ENCODE measurements at regions not wholly inside any gene's neighbourhood (a gene's known extent, or its start where the extent isn't known, plus 50 kb on each side); places are given as distances from the start of the nearest gene placed in this dataset.
"Not testable (repeated sequence)": the region's sequence is repeated elsewhere in the genome, so short reads cannot be mapped to it uniquely, and the experiment has no call there.

GRCh38 chr15:31606931-31607497 is 280.4 kb downstream of the KLF13 start:
- DNase-seq: peak in 1 of 2 experiments; percentile 26

GRCh38 chr15:31607656-31608055 is 281.0 kb downstream of the KLF13 start:
- DNase-seq: no peak

GRCh38 chr15:31609258-31609681 is 282.6 kb downstream of the KLF13 start:
- DNase-seq: no peak

DNA sequence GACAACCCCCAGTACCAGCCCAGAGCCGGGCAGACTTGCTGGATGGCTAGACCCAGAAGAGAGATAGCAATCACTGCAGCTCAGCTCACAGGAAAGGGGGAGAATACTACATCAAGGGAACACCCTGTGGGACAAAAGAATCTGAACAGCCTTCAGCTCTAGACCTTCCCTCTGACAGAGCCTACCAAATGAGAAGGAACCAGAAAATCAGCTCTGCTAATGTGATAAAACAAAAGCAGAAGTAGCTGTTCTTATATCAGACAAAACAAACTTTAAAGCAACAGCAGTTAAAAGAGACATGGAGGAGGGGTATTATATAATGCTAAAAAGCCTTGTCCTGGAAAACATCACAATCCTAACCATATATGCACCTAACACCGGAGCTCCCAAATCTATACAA is 283.3 kb downstream of the KLF13 start:
- no peak for DNase-seq

- DNase-seq: no peak
These were observed 289.2 kb downstream of the KLF13 start for GRCh38 chr15:31615643-31616415.

- not testable (repeated sequence) for DNase-seq
These were observed 296.7 kb downstream of the KLF13 start for GRCh38 chr15:31623297-31623696.

DNA sequence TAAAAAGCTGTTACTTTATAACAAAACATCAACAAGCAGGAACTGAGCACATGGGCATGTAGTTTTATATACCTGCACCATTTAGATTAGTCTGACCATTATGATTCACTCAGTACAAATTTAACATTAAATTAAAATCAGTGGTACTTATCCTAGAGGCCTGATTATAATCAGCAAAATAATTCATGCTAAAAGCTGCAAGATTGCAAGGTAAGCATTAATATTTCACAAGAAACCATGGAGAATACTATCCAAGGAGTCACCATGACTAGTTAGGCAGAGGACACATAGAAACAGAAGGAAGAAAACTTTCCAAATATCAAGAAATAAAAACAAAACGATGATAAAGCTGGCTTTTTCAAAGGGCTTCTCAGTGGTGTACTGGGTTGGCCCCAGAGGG is 297.5 kb downstream of the KLF13 start:
- not testable (repeated sequence) for DNase-seq

GRCh38 chr15:31635715-31636114 is 309.1 kb downstream of the KLF13 start:
- peak; percentile 61 to 81 for DNase-seq

DNA sequence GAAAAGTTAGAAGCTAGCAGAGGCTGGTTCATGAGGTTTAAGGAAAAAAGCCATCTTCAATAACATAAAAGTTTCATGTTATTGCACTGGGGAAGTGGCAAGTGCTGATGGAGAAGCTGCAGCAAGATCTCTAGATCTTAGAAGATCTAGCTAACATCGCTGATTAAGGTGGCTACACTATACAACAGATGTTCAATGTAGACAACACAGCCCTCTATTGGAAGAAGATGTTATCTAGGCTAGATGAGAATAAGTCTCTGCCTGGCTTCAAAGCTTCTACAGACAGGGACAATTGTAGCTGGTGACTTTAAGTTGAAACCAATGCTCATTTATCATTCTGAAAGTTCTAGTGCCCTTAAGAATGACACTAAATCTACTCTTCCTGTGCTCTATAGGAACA is 310.3 kb downstream of the KLF13 start:
- not testable (repeated sequence) for DNase-seq

DNA sequence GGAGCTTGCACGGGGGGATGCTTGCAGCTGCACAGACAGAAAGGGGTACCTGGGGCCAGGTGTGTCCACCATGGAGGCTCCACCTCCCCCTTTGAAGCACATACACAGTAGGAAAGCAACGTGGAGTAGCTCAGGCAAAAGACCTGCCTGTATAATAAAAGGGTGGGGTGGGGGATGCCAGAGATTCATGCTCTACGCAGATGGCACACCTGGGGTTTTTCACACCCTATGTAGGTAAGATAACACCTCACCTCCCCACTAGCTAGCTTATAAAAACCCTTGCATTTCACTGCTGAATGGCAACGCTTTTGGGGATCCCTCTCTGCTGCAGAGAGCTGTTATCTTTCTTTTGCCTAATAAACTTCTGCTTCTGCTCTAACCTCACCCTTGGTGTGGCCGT is 317.3 kb downstream of the KLF13 start:
- DNase-seq: not testable (repeated sequence)

GRCh38 chr15:31644761-31645160 is 318.1 kb downstream of the KLF13 start:
- DNase-seq: not testable (repeated sequence)

- not testable (repeated sequence) for DNase-seq
These were observed 320.7 kb downstream of the KLF13 start for GRCh38 chr15:31647337-31647826.

DNA sequence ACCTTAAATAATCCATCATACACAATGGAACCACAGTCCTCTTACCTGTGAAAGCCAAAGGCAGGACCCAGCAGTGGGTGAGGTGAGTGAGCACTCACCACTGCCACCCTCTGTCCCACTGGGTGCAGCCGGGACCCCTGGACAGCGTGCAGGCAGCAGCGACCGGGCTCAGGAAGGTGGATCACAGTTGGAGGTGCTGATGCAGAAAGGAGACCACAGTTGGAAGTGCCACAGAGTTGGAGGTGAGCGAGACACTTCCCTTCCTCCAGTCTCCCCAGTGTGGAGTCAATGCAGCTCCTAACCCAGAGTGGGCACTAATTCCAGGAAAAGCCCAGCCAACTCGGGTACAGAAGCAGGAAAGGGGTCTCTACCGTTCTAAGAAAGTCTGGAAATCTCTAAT is 323.0 kb downstream of the KLF13 start:
- DNase-seq: not testable (repeated sequence)

GRCh38 chr15:31650055-31650701 is 323.5 kb downstream of the KLF13 start:
- DNase-seq: not testable (repeated sequence)

DNA sequence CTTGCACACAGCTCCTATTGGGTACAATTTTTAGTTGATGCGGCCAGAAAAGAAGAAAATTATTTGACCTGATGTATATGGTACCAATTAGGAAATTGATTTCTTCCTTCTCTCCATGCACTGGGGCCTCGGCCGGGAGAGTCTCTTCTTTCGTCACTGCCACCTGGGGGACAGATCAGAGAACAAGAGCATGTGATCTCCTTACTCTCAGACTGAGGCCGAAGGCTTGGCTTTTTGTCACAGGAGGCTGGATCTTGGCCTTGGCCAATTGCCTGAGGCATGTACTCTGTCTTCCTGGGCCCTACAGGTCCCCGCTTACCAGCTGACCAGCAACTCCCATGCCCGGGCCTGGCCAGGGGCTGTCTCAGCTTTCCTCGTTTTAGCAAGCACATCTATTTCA is 330.3 kb downstream of the KLF13 start:
- DNase-seq: not testable (repeated sequence)

- DNase-seq: peak; percentile 2 to 62
These were observed 334.2 kb downstream of the KLF13 start for GRCh38 chr15:31660816-31661215.

DNA sequence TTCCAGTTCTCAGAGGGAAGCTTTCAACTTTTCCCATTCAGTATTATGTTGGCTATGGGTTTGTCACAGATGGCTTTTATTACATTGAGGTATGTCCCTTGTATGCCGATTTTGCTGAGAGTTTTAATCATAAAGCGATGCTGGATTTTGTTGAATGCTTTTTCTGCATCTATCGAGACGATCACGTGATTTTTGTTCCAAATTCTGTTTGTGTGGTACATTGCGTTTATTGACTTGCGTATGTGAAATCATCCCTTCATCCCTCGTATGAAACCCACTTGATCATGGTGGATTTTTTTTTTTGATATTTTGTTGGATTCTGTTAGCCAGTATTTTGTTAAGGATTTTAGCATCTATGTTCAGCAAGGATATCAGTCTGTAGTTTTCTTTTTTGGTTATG is 339.1 kb downstream of the KLF13 start:
- not testable (repeated sequence) for DNase-seq

GRCh38 chr15:31669158-31669908 is 342.7 kb downstream of the KLF13 start:
- not testable (repeated sequence) for DNase-seq

DNA sequence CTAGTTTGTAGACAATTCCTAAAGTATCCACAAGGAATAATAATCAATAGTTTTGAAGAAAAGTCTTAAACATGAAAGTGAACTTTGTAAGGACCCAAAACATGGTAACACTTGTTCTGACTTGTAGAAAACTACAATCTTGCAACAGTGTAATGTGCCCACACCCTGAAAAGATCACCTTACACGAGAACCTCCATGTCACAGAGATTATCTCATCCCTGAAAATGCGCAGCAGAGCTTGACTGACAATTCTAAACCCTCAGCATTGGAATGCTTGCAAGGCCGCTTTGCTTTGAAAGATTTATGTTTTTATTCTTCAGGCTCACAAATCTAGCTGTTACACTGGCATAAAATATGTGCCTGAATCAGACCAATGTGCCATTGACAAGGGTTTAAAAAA is 346.6 kb downstream of the KLF13 start:
- DNase-seq: not testable (repeated sequence)

- DNase-seq: not testable (repeated sequence)
These were observed 348.6 kb upstream of the CHRNA7 start for GRCh38 chr15:31681529-31682259.

GRCh38 chr15:31687088-31687487 is 343.2 kb upstream of the CHRNA7 start:
- DNase-seq: not testable (repeated sequence)

DNA sequence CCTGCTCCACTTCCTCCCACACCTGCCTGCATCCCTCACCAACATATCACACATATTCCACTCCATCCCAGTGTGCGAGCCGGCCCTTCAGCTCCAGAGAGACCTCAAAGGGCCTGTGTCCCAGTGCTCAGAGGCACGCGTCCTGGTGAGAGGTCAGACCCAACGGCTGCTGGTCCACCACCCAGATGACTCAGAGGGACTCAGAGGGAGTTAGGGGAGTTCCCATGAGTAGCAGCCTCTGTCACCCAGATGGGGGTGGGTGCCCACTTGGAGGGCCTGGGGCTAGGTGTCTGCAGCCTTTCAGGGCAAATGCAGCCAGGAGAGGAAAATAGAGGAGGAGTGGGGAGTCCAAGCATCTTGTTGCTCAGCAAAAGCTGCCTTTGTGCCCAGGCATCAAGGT is 333.8 kb upstream of the CHRNA7 start:
- DNase-seq: not testable (repeated sequence)

Measured in NCI-H524 (cell line).